Posterior cingulate gyrus (tissue), 11 donors: ENCODE measurements at regions not wholly inside any gene's neighbourhood (a gene's known extent, or its start where the extent isn't known, plus 50 kb on each side); places are given as distances from the start of the nearest gene placed in this dataset.
"Not testable (repeated sequence)": the region's sequence is repeated elsewhere in the genome, so short reads cannot be mapped to it uniquely, and the experiment has no call there.

Experiments
- DNase-seq, 10 donors: peaks; one replicate each; pipeline versions ENCODE4 v3.0.0 to v3.0.0-alpha.2; 2020 to 2021; ENCODE audit warnings: mixed read lengths in 3 of 10
- intact Hi-C: fragments of 100-400 bp; cut with DNase I; formaldehyde crosslinking; loops from one replicate; pipeline ENCODE4 v1.15.1; 2023

DNA sequence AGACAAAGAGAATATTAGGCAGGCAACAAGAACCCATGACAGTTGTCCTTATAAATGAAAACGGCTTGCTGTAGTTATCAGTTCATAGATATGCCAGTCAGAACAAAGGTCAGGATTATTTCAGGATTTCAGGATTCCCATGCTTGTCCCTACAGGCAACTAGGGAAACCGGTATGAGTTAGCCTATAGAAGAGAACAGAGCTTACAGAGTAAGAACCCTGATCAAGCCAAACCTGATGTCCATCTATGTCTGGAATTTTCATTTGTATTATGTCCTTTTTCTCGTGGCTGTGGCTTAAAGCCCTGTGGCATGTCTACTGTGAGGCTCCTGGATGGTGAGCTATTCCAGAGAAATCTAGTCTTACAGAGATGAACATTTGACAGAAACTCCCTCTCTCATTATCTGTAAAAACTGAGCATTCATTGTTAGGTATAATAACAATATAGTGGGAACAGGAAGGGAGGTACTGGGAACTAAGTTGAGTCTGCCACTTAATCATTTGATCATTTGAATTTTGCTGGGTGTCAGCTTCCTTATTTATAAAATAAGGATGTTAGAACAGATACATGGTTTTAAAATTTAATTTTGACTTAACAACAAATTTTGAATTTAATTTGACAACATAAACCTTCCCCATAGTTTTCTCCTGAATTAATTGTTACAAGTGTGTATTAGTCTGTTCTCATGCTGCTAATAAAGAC is 129.5 kb upstream of the KLF3 start:
- no peak for DNase-seq
- intact Hi-C loops = no loop called here

DNA sequence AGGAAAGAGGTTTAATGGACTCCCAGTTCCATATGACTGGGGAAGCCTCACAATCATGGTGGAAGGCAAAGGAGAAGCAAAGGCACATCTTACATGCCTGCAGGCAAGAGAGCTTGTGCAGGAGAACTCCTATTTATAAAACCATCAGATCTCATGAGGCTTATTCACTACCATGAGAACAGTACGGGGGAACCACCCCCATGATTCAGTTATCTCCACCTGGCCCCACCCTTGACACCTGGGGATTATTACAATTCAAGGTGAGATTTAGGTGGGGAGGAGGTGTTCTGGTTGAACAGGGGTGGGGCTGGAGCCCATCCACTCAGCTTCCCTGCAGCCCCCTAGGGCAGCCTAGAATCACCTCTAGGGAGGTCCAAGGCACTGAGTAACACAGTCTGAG is 128.9 kb upstream of the KLF3 start:
- intact Hi-C loops = not testable (repeated sequence)
- peak in 1 of 10 donors; percentile 18 for DNase-seq

DNA sequence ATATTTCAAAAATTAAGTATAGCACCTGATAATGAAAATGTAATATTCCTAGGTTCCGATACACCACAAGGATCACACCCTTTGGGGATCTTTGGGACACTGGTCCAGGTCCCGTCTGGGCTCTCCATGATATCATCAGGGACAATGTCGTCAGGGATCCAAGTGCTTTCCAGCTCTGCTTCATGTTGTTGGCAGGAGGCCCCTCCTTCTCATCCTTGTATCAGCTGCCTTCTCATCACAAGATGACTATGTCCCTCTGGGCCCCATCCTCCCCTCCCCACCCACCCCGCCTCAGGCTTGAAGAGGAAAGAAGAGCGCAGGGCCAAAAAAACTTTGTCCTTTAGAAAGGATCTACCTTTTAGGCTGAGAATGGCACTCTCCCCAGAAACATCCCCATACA is 128.3 kb upstream of the KLF3 start:
- intact Hi-C loops = no loop called here
- peak in 1 of 10 donors; percentile 25 for DNase-seq

DNA sequence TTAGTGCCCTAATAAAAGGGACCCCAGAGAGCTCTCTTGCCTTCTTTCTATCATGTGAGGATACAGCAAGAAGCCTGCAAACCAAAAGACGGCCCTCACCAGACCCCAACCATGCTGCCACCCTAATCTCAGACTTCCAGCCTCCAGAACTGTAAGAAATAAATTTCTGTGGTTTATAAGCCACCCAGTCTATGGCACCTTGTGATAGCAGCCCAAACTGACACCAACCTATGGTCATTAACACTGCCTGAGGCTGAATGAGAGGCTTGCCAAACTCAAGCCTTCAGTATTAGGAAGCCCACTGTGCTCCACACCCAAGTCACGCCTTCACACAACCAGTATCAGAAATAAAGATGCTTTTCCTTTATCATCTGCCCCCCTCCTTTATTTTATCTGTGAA is 127.3 kb upstream of the KLF3 start:
- intact Hi-C loops = no loop called here
- no peak for DNase-seq

DNA sequence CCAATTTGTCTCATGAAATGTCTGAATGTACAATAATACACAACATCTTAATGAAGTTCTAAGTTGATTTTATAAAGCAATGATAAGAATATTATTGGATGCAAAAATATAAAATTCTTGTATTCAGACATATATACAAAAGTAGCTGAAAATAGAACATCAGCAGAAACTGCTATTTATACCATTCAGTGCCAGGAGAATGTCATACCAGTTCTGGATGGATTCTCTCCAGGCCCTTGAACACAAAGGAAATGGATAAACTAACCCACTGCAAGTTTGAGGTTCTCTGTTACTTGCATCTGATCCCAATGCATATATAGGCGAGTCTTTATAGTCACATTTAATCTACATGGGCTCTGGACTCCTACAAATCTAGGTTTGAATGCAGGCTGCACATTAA is 126.3 kb upstream of the KLF3 start:
- no peak for DNase-seq
- intact Hi-C loops = no loop called here

DNA sequence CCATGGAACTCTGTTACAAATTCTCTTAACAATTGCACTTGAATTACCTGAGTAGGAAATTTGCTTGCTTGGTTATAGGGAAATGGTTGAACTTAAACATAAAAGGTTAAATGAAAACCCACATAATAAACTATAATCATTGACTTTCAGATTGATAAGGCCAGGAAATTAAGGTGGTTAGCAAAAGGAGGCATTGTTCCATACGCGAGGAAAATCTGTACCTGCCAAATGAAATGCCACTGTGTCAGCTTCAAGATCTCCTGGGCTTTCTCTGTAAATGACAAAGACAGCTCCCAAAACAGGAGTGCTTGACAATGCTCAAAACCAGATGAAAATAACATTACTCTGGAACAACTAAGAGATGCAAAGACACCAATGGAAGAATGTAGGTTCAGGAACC is 125.5 kb upstream of the KLF3 start:
- no peak for DNase-seq
- intact Hi-C loops = no loop called here

DNA sequence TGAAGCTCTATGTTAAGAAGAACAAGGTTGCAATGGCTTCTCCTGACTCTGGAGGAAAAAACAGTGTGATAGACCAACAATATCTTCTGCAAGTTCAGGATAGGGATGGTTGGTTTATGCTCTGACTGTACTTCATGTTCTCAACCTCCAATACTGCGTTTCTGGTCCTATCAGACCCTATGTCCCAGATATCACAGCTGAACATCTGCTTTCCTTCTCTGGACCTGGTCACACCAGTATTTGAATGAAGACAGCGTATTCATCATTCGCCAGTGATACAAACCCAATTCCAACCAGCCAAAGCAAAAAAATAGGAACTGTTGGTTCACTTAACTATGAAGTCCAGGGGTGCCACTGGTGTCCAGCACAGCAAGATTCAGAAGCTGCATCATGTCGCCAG is 124.5 kb upstream of the KLF3 start:
- DNase-seq = no peak
- intact Hi-C loops = no loop called here

DNA sequence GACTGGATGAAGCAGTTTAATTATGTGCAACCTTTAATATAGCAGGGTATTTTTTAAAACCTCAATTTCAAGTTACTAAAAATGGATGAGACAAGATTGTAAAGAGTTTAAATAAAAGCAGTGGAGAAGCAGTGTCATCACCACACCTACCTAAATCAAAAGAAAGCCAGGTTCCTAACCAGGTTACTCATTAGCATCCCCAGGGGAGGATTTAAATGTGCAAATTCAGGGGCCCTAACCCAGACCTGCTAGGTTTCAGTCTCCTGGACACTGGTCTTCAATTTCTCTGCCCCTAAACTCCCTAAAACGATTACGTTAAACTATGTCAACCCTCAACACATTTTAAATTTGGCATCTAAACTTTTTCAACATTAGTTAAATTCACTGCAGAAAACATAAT is 116.9 kb upstream of the KLF3 start:
- intact Hi-C loops = no loop called here
- DNase-seq = no peak

DNA sequence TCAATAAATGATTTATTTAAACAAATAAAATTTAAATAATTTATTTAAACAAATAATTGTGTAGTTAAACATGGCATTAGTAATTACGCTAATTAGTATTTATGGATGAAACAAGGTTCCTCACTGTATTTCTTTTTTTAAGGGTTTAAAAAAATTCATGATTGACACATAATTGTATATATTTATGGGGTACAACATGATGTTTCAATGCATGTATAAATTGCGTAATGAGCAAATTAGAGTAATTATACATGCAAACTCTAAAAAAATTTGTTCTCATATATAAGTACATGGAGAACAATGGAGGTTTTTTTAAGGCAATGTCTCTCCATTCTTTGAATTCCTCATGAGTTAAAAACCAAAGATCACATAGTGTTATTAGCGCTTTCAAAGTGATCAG is 115.7 kb upstream of the KLF3 start:
- DNase-seq = no peak
- intact Hi-C loops = no loop called here

DNA sequence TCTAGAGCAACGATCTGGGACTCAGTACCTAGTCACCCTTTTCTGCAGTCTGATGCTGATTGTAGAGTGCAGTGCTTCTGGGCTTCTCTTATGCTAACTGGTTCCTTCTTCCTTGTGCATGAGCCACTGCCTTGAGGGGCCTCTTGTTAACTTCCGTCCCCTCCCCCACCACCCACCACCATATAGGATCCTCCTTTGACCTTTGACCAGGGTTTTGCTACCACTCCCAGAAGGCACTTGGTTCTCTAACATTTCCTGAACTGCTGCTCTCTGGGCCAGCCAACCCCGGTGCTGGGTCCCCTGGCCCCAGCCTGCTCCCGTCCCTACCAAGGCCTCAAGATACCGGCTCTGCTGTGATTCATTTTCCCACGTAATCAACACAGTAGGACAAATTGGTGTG is 104.6 kb upstream of the KLF3 start:
- no peak for DNase-seq
- intact Hi-C loops = no loop called here

DNA sequence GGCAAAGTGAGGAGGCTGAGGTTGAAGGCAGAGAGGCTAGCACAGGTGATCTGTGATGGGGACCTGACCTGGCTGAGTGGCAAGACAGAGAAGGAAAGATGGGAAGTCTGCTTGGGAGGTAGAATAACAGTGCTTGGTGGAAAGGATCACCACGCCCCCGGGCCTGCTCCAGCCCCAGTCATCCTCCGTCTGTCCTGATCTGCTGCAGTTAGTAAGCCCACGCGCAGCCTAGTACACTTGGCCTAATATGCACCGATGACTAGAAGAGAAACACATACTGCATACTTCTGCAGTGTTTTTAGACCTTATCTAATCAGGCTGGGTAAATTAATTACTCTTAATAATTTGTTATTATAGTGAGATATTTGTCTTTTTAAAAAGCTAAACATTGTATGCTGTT is 103.7 kb upstream of the KLF3 start:
- DNase-seq = no peak
- intact Hi-C loops = no loop called here

DNA sequence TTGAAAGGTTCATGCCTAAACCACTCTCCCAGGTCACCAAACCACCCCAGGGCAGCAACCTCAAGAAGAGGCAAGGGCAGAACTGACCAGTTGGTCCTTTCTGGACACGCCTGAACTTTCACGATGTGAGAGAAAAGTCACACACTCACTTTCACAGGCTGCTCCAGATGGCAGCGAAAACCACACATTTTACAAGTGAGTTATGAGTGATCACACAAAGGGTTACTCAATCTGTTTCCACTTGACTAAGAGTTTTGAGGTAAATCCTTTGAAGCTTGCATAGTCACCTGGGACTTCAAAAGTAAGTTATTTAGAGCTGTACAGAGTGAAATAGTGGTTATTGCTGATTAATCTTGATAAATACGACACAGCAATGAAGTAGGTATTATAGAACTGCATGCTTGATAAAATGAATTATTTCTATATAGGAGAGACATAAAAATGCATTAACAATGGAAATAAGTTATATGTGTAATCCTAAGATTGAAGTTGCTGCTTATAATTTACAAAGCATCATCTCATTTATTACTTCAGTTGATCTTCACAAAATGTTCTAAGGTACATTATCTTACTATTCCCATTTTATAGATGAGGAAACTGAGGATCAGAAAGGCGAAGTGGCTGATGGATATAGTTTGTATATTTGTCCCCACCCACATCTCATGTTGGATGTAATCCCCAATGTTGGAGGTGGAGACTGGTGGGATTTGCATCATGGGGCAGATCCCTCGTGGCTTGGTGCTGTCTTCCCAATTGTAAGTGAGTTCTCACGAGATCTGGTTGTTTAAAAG is 103.0 kb upstream of the KLF3 start:
- intact Hi-C loops = no loop called here
- no peak for DNase-seq

DNA sequence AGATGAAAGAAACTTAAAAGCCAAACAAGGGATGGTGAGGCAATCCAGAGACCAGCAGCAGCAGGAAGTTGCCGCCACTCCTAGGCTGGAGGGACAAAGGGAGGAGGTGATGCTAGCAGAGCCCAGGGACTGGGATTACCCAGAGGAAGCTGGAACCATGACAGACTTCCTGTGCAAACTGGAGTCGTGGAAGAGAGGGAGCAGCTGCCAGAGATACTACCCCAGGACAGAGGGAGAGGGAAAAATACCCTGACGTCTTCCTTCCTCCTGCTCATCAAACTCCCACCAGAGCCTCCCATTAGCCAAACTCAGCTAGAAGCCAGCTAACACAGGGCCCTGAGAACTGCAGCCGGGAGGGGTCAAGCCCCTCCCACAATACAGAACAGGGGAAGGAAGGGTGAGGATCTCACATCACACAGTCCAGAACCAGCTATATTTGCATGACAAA is 101.2 kb upstream of the KLF3 start:
- intact Hi-C loops = no loop called here
- no peak for DNase-seq

DNA sequence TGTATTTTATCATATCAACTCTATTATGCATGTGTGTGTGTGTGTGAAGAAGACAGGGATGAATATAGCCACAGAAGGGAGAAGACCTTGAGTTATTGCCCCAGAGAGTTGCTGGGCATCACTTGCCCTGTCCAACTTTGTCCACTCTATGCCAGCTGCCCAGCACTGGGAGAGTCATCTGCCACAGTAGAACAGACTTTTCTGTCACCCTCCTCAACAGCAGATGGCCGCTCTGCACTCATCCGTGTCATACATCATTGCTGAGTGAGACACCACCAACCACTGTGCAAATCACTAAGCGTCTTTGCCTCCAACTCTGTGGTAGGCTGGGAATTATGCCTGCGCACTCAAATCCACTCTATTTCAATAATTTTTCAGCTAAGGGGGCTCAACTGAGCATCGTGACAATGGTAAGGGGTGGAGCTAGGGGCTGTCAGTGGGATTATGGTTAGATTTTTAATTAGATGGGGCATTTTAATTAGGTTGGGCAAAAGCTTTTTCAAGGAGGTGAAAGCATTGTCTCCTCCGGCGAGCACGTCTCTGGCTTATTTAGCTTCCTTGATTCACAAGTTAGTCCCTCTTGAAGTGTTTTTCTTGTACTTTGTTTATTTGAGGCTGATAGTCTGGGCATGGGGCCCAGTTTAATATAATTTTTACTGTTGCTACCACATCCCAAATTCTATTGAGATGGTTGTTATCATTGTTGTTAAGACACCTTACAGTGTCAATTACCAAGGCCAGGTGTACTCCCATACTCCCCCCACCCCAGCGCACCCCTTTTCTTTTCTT is 100.1 kb upstream of the KLF3 start:
- intact Hi-C loops = no loop called here
- DNase-seq = peak in 8 of 10 donors; percentile 15 to 94 (median 60)

DNA sequence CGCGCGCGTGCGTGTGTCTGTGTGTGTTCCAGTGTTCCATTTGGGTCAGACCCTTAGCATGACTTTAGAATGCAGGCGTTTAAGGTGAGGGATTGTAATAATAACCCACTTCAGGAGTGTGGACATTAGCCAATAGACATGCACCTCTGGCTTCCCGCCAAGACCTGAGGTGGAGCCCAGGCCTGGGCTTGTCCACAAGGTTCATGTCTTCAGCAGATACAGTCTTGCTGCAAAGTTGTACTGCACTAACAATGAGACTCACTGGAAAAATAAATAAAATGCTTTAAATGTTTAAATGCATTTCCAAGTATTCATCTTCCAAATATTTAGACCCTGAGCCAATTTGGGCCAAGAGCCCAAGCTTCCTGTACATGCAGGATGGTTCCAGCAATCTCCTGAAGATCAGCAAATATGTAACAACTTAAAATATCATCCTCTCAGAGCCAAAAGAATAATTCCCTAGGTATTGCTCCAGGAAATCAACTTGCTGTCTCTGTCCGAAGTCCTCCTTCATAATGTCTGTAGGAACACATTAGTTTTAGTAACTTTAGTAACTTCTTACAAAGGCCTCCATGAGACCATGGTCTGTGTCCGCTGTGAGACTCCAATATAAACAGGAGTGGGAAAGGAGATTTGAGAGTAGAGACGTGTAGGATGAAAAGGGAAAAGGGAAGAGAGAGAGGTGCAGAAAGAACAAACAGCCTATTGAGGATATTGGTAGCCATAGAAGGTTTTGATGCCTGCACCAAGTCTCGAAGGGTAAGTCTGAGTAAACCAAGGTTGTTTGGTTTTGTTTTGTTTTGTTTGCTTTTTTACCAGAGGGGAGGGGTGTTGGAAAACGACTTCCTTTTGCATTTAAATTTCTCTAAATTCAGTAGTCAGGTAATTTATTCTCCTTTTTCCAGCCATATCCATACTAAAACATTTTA is 98.5 kb upstream of the KLF3 start:
- intact Hi-C loops = loop anchor here (2.0 kb wide), 1 partner anchor 99 kb away; the partner anchor contains the start of gene KLF3
- DNase-seq = no peak

DNA sequence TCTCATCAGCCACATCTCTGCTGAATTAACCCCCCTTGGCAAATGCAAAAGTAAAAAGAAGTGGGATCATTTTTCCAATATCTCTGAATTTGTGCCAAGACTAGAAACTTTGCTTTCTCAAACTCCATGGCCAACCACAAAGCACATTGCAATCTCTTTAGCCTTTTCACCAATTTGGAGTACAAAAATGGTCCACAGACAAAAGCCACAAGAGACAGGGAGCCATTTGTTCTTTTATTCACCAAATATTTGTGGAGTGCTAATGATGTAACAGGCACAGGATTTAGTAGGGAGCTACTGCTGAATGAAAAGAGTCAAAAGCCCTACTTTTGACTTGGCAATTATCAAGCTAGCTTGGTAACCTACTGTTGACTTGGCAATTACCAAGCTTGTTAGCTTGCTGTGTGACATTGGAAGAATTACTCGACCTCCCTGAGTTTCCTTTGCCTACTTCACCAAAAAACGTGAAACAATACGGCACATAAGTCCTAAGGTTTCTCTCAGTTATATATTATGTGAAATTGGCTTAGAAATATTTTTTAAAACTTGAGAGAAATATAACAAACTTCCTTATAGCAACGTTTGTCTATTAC is 97.1 kb upstream of the KLF3 start:
- no peak for DNase-seq
- intact Hi-C loops = loop anchor here (2.0 kb wide), 1 partner anchor 98 kb away; the partner anchor contains the start of gene KLF3

DNA sequence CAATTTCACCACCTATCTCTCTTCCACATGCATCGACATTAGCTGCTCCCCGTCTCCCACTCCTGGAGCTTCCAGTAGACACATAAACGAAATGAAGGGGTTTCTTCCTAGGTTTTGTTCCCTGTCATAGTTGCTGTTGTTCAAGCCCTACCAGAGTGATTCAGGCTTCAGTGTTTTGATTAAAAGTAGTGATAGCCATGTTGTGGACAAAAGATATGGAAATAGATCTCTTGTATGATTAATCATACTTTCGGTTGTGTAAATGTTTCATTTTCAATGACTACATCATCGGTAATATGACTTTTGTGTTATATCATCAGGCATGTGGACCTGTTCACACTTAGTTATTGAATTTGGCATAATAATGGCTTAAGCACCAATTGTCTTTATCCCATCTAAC is 96.5 kb upstream of the KLF3 start:
- no peak for DNase-seq
- intact Hi-C loops = loop anchor here (2.0 kb wide), 1 partner anchor 97 kb away; the partner anchor contains the start of gene KLF3

DNA sequence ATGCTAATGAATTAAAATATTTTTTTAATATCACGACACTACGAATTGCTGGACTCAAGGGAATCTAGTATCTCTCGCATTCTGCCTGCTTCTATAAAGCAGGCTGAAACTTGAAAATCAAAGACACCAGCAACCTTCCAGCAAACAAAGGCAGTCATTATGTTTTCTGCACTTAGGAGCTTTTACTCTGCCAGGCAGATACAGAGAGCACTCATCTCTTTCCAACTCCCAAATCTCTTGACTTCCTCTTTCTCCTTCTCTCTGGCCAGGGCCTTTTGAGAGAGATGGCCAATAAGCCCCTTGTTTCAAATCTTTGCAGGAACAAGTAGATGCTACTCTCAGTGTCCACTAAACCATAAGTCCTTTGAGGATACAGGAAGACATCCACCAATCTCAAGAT is 95.2 kb upstream of the KLF3 start:
- DNase-seq = no peak
- intact Hi-C loops = no loop called here

DNA sequence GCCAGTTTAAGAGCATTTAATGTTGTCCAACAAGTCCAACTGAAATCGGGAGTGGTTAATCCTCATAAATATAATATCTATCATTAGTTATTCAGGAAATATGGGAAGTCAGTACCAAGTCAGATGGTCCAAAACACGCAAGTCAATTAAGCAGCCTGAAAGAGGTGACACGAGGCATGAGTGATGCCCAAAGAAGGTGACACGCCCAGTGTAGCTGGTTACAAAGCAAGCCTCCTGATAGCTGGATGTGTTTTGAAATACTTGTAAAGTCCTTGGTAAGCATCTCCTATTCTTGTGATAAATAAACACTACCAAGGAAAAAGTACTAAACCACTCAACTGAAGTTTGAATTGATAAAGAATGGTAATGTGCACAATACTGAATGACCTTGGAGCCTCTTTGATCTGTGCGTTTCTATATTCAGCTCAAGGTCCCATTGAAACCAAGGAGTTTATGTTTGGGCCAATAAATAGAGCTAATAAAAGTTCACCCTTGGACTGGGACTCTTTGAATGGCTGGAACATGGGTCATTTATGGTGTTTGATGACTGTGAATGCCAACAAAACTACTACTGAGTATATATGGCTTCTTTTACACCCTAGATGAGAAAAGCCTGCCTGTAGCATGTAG is 93.2 kb upstream of the KLF3 start:
- intact Hi-C loops = no loop called here

More for the DNA sequence above, 93.2 kb upstream of the KLF3 start:
- no peak for DNase-seq
